Fibroblast of lung (primary cell): ENCODE measurements at regions not wholly inside any gene's neighbourhood (a gene's known extent, or its start where the extent isn't known, plus 50 kb on each side); places are given as distances from the start of the nearest gene placed in this dataset.

Experiments used
- CTCF ChIP-seq, 2 donors: IDR thresholded peaks in 1 of 2; conservative IDR thresholded peaks in 1 of 2; 1 replicate in 1 of 2; 2 replicates in 1 of 2; pipeline ENCODE4 v1.5.1; 2011 to 2012; ENCODE audit warnings: low read length in 2 of 2, control low read depth in 1 of 2, inconsistent platforms in 1 of 2, low read depth in 1 of 2, mild to moderate bottlenecking in 1 of 2
- EZH2 ChIP-seq: IDR thresholded peaks from 2 replicates; pipeline ENCODE4 v1.5.1; 2012; ENCODE audit warnings: low read length, control low read depth, mild to moderate bottlenecking; ENCODE audit errors: missing control alignments

GRCh38 chr13:33945477-33945876 lies 127.5 kb downstream of the RFC3 start:
- TF ChIP-seq CTCF (conservative IDR thresholded peaks at IDR 0.05 in 1 of 2, IDR thresholded peaks at IDR 0.05 in 1 of 2; ENCODE audit: low read depth in 1 of 2, low read length in 2 of 2) (no peak), EZH2 (no peak)
